ENCODE measurements at regions not wholly inside any gene's neighbourhood (a gene's known extent, or its start where the extent isn't known, plus 50 kb on each side); places are given as distances from the start of the nearest gene placed in this dataset.

- TF ChIP-seq CTCF (IDR thresholded peaks at IDR 0.05; ENCODE audit: unreplicated experiment): no peak
- H3K4me3 Mint-ChIP-seq (ENCODE audit: unreplicated experiment): no peak overlapping the region
- H3K27me3 Mint-ChIP-seq (ENCODE audit: unreplicated experiment): no peaks in the 10 kb centered on the region
- no peaks in the 10 kb centered on the region for H3K36me3 Mint-ChIP-seq (ENCODE audit: low read depth, unreplicated experiment)
- no peaks in the 10 kb centered on the region for H3K4me1 Mint-ChIP-seq (ENCODE audit: unreplicated experiment)
- H3K27ac Mint-ChIP-seq (ENCODE audit: unreplicated experiment): no peak overlapping the region
- DNase-seq (ENCODE audit: low spot score): no peak
- H3K9me3 Mint-ChIP-seq (ENCODE audit: unreplicated experiment): no peaks in the 10 kb centered on the region
Observed at GRCh38 chr4:77430847-77431246, 174.8 kb upstream of the CXCL13 start.

GRCh38 chr4:77431546-77431945, 174.1 kb upstream of the CXCL13 start:
- no peaks in the 10 kb centered on the region for H3K9me3 Mint-ChIP-seq (ENCODE audit: unreplicated experiment)

GRCh38 chr4:77432717-77433417, 172.8 kb upstream of the CXCL13 start:
- no peaks in the 10 kb centered on the region for H3K9me3 Mint-ChIP-seq (ENCODE audit: unreplicated experiment)
- no peak for DNase-seq (ENCODE audit: low spot score)
- no peak overlapping the region for H3K4me3 Mint-ChIP-seq (ENCODE audit: unreplicated experiment)
- H3K36me3 Mint-ChIP-seq (ENCODE audit: low read depth, unreplicated experiment): no peaks in the 10 kb centered on the region
- H3K27ac Mint-ChIP-seq (ENCODE audit: unreplicated experiment): no peak overlapping the region
- no peak for TF ChIP-seq CTCF (IDR thresholded peaks at IDR 0.05; ENCODE audit: unreplicated experiment)
- H3K4me1 Mint-ChIP-seq (ENCODE audit: unreplicated experiment): no peaks in the 10 kb centered on the region
- H3K27me3 Mint-ChIP-seq (ENCODE audit: unreplicated experiment): no peaks in the 10 kb centered on the region

More at GRCh38 chr4:77431546-77431945, 174.1 kb upstream of the CXCL13 start:
- TF ChIP-seq CTCF (IDR thresholded peaks at IDR 0.05; ENCODE audit: unreplicated experiment): no peak
- Mint-ChIP-seq H3K36me3 (ENCODE audit: low read depth, unreplicated experiment) (no peaks in the 10 kb centered on the region), H3K27me3 (ENCODE audit: unreplicated experiment) (no peaks in the 10 kb centered on the region), H3K27ac (ENCODE audit: unreplicated experiment) (no peak overlapping the region), H3K4me1 (ENCODE audit: unreplicated experiment) (no peaks in the 10 kb centered on the region), H3K4me3 (ENCODE audit: unreplicated experiment) (no peak overlapping the region)
- DNase-seq (ENCODE audit: low spot score): no peak

- H3K9me3 Mint-ChIP-seq (ENCODE audit: unreplicated experiment): no peaks in the 10 kb centered on the region
- no peak overlapping the region for H3K27ac Mint-ChIP-seq (ENCODE audit: unreplicated experiment)
- H3K27me3 Mint-ChIP-seq (ENCODE audit: unreplicated experiment): no peaks in the 10 kb centered on the region
- TF ChIP-seq CTCF (IDR thresholded peaks at IDR 0.05; ENCODE audit: unreplicated experiment): peak; percentile 68
- H3K36me3 Mint-ChIP-seq (ENCODE audit: low read depth, unreplicated experiment): no peaks in the 10 kb centered on the region
- DNase-seq (ENCODE audit: low spot score): peak; percentile 31
- no peaks in the 10 kb centered on the region for H3K4me1 Mint-ChIP-seq (ENCODE audit: unreplicated experiment)
- no peak overlapping the region for H3K4me3 Mint-ChIP-seq (ENCODE audit: unreplicated experiment)
Observed at GRCh38 chr4:77433418-77433733, 172.2 kb upstream of the CXCL13 start.

- no peaks in the 10 kb centered on the region for H3K27me3 Mint-ChIP-seq (ENCODE audit: unreplicated experiment)
- H3K4me3 Mint-ChIP-seq (ENCODE audit: unreplicated experiment): no peak overlapping the region
- TF ChIP-seq CTCF (IDR thresholded peaks at IDR 0.05; ENCODE audit: unreplicated experiment): no peak
- DNase-seq (ENCODE audit: low spot score): no peak
- no peaks in the 10 kb centered on the region for H3K36me3 Mint-ChIP-seq (ENCODE audit: low read depth, unreplicated experiment)
- no peak overlapping the region for H3K27ac Mint-ChIP-seq (ENCODE audit: unreplicated experiment)
- no peaks in the 10 kb centered on the region for H3K9me3 Mint-ChIP-seq (ENCODE audit: unreplicated experiment)
- H3K4me1 Mint-ChIP-seq (ENCODE audit: unreplicated experiment): no peaks in the 10 kb centered on the region
Observed at GRCh38 chr4:77434299-77435092, 171.1 kb upstream of the CXCL13 start.

Data from endothelial cell (in vitro differentiated cells).